K562 (cell line): ENCODE measurements at regions not wholly inside any gene's neighbourhood (a gene's known extent, or its start where the extent isn't known, plus 50 kb on each side); places are given as distances from the start of the nearest gene placed in this dataset.

Experiments
- ATAC-seq: fragments of 200-7000 bp; cut with Tn5 transposase; 3 replicates; pipeline ENCODE4 v1.9.1; 2020; ENCODE audit warnings: moderate library complexity
- BruUV-seq: library from RNA; stranded (reverse); fragments of 400-500 nt; replicated peaks from 2 replicates; lab custom pipeline; 2021; lab: Mats Ljungman, UMichigan
- CTCF ChIA-PET: fragments of 300-600 bp; formaldehyde crosslinking; extraction: SDS; loops from one replicate; lab custom pipeline; 2021; ENCODE audit warnings: low intra/inter-chr PET ratio; lab: Yijun Ruan, JAX
- POLR2A ChIA-PET: fragments of 300-600, 350-650 bp; sonication (Branson Sonifier 250); formaldehyde crosslinking; extraction: SDS; loops from one replicate; lab custom pipeline; 2021; ENCODE audit warnings: antibody characterized with exemption, inconsistent platforms; lab: Yijun Ruan, JAX
- DNase-seq, 4 experiments: peaks; one replicate each; pipeline versions ENCODE4 v3.0.0 to v3.0.0-alpha.2; 2011 to 2018; ENCODE audit warnings: low spot score in 3 of 4, mixed read lengths in 3 of 4; ENCODE audit errors: extremely low read depth in 1 of 4
- FAIRE-seq: peaks from 2 replicates; lab custom pipeline; 2011; peaks lifted over from hg19 to GRCh38; lab: Jason Lieb, UNC
- H2AFZ ChIP-seq: 2 replicates; pipeline ENCODE4 v1.6.0; 2011; ENCODE audit warnings: low read depth, low read length, control low read depth, inconsistent platforms
- H3K27ac ChIP-seq: fragments of 200-600 bp; 3 replicates; pipeline ENCODE4 v1.8.0; 2011; ENCODE audit warnings: low read depth, mild to moderate bottlenecking, control low read depth, inconsistent platforms, low read length, moderate library complexity, mixed read lengths; ENCODE audit errors: extremely low read depth
- H3K27me3 ChIP-seq, 2 experiments: fragments of 300-600 bp in 1 of 2; 2 replicates in 1 of 2; 3 replicates in 1 of 2; pipeline versions ENCODE4 v1.6.0 to v1.8.0; 2011; ENCODE audit warnings: inconsistent platforms in 2 of 2, low read length in 2 of 2, mild to moderate bottlenecking in 1 of 2, mixed read lengths in 1 of 2, moderate library complexity in 1 of 2; ENCODE audit not compliant: control insufficient read depth in 2 of 2, insufficient read depth in 2 of 2
- H3K36me3 ChIP-seq: fragments of 300-600 bp; 3 replicates; pipeline ENCODE4 v1.8.0; 2011; ENCODE audit warnings: mild to moderate bottlenecking, low read length, inconsistent platforms; ENCODE audit not compliant: control insufficient read depth, insufficient read depth
- H3K4me1 ChIP-seq, 2 experiments: fragments of 200-600 bp in 1 of 2; replicated peaks in 1 of 2; 2 replicates in 1 of 2; 3 replicates in 1 of 2; pipeline versions ENCODE4 v1.5.1 to v1.8.0; 2011; ENCODE audit warnings: inconsistent platforms in 2 of 2, low read length in 2 of 2, mild to moderate bottlenecking in 1 of 2, mixed read lengths in 1 of 2, moderate library complexity in 1 of 2; ENCODE audit not compliant: control insufficient read depth in 2 of 2, insufficient read depth in 2 of 2
- H3K4me2 ChIP-seq: 2 replicates; pipeline ENCODE4 v1.6.1; 2011; ENCODE audit warnings: low read length, control low read depth, inconsistent platforms, mixed read lengths; ENCODE audit not compliant: insufficient read depth
- H3K4me3 ChIP-seq: fragments of 200-600 bp; sonication (generic), shearing (Covaris generic); 2 replicates; pipeline ENCODE4 v1.5.1; 2016; ENCODE audit warnings: control low read depth, inconsistent platforms
- H3K79me2 ChIP-seq: fragments of 200-600 bp; 3 replicates; pipeline ENCODE4 v1.8.0; 2011; ENCODE audit warnings: low read length, inconsistent platforms; ENCODE audit not compliant: control insufficient read depth, insufficient read depth
- H3K9ac ChIP-seq, 2 experiments: 2 replicates each; pipeline versions ENCODE4 v1.6.0 to v1.6.1; 2011; ENCODE audit warnings: low read depth in 2 of 2, low read length in 2 of 2, control low read depth in 1 of 2, inconsistent platforms in 1 of 2, mild to moderate bottlenecking in 1 of 2, mixed read lengths in 1 of 2; ENCODE audit not compliant: insufficient read depth in 1 of 2
- H3K9me1 ChIP-seq: one replicate; pipeline ENCODE4 v1.6.0; 2011; ENCODE audit warnings: inconsistent platforms, mild to moderate bottlenecking, low read length, moderate library complexity; ENCODE audit not compliant: control insufficient read depth, insufficient read depth
- H3K9me3 ChIP-seq: replicated peaks from 2 replicates; pipeline ENCODE4 v1.5.1; 2011; ENCODE audit warnings: low read depth, low read length, inconsistent platforms; ENCODE audit not compliant: control insufficient read depth, insufficient read depth
- H4K20me1 ChIP-seq: replicated peaks from 2 replicates; pipeline ENCODE4 v1.6.1; 2011; ENCODE audit warnings: low read length, inconsistent platforms, mixed read lengths; ENCODE audit not compliant: control insufficient read depth, insufficient read depth
- CREB1 ChIP-seq, 2 experiments: sonication (generic) in 1 of 2; formaldehyde crosslinking in 1 of 2; IDR thresholded peaks; 2 replicates each; pipeline versions ENCODE4 v1.6.1 to v1.8.0; 2012 to 2022; ENCODE audit warnings: inconsistent platforms in 1 of 2, mild to moderate bottlenecking in 1 of 2, missing genetic modification reagents in 1 of 2, moderate library complexity in 1 of 2
- MAFK ChIP-seq: IDR thresholded peaks from 2 replicates; pipeline ENCODE4 v1.6.1; 2011; ENCODE audit warnings: low read length, improper control_type of control experiment
- RERE ChIP-seq: sonication (generic); formaldehyde crosslinking; IDR thresholded peaks from 2 replicates; pipeline ENCODE4 v1.8.0; 2023; ENCODE audit warnings: missing genetic modification reagents, mild to moderate bottlenecking, borderline replicate concordance
- SETDB1 ChIP-seq: IDR thresholded peaks from one replicate; pipeline ENCODE4 v1.6.1; 2012; ENCODE audit warnings: low read length, control low read depth, inconsistent platforms
- SUPT5H ChIP-seq: fragments of 450-650 bp; IDR thresholded peaks from 2 replicates; pipeline ENCODE4 v1.6.1; 2016
- TRIM28 ChIP-seq: fragments of 450-650 bp; IDR thresholded peaks from 2 replicates; pipeline ENCODE4 v1.6.1; 2017
- YBX1 ChIP-seq: fragments of 450-650 bp; IDR thresholded peaks from 2 replicates; pipeline ENCODE4 v1.7.1; 2016; ENCODE audit warnings: mild to moderate bottlenecking
- ZBTB12 ChIP-seq: fragments of 250-450 bp; sonication (Bioruptor Pico); IDR thresholded peaks from 2 replicates; pipeline ENCODE4 v1.4.0; 2020
- WGBS: fragments of 100-300 bp; shearing (Covaris generic); methylation state at CpG from one replicate; pipeline ENCODE4 v1.1.6; 2016; ENCODE audit warnings: low coverage, mixed read lengths; ENCODE audit not compliant: insufficient coverage; ENCODE audit errors: missing lambda C conversion rate; 5-methylcytosine and 5-hydroxymethylcytosine counted together
- in situ Hi-C: fragments of 300-500 bp; cut with MboI; formaldehyde crosslinking; loops from 4 replicates; pipeline ENCODE4 v1.15.0; 2018; ENCODE audit warnings: inconsistent platforms, mixed read lengths
- intact Hi-C: fragments of 100-400 bp; cut with micrococcal nuclease; formaldehyde crosslinking; loops from 2 replicates; pipeline ENCODE4 v1.14.2; 2022
- TF ChIP-seq, protein P1 (sequence below): fragments of 450-650 bp; IDR thresholded peaks from 2 replicates; pipeline ENCODE4 v1.6.1; 2017; ENCODE audit warnings: antibody characterized with exemption, mild to moderate bottlenecking

DNA sequence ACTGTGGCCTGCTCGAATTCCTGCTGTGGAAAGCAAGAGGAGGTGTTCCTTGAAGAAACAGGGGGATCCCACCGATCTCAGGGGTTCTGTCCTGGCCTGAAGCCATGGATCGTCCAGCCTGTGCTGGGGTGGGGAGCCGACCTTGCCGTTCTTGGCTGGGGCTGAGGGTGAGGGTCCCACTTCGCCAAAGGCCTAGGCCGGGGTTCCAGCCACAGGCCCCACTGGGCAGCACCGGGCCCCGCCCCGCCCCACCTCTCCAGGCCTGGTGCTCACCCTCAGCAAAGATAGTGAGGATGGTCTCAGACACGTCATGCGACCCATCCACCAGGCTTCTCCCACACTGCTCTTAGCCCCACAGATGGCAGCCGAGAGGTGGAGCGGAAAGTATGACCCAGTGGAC lies 51.4 kb upstream of the ZNF716 start (continued):
- TF ChIP-seq, protein P1, sequence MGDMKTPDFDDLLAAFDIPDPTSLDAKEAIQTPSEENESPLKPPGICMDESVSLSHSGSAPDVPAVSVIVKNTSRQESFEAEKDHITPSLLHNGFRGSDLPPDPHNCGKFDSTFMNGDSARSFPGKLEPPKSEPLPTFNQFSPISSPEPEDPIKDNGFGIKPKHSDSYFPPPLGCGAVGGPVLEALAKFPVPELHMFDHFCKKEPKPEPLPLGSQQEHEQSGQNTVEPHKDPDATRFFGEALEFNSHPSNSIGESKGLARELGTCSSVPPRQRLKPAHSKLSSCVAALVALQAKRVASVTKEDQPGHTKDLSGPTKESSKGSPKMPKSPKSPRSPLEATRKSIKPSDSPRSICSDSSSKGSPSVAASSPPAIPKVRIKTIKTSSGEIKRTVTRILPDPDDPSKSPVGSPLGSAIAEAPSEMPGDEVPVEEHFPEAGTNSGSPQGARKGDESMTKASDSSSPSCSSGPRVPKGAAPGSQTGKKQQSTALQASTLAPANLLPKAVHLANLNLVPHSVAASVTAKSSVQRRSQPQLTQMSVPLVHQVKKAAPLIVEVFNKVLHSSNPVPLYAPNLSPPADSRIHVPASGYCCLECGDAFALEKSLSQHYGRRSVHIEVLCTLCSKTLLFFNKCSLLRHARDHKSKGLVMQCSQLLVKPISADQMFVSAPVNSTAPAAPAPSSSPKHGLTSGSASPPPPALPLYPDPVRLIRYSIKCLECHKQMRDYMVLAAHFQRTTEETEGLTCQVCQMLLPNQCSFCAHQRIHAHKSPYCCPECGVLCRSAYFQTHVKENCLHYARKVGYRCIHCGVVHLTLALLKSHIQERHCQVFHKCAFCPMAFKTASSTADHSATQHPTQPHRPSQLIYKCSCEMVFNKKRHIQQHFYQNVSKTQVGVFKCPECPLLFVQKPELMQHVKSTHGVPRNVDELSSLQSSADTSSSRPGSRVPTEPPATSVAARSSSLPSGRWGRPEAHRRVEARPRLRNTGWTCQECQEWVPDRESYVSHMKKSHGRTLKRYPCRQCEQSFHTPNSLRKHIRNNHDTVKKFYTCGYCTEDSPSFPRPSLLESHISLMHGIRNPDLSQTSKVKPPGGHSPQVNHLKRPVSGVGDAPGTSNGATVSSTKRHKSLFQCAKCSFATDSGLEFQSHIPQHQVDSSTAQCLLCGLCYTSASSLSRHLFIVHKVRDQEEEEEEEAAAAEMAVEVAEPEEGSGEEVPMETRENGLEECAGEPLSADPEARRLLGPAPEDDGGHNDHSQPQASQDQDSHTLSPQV: no peak
- no peak for TF ChIP-seq SETDB1
- no peak for TF ChIP-seq YBX1
- no peak for TF ChIP-seq ZBTB12 (CRISPR knock-in tag)
- TF ChIP-seq, all 486 proteins: peak for 0

DNA sequence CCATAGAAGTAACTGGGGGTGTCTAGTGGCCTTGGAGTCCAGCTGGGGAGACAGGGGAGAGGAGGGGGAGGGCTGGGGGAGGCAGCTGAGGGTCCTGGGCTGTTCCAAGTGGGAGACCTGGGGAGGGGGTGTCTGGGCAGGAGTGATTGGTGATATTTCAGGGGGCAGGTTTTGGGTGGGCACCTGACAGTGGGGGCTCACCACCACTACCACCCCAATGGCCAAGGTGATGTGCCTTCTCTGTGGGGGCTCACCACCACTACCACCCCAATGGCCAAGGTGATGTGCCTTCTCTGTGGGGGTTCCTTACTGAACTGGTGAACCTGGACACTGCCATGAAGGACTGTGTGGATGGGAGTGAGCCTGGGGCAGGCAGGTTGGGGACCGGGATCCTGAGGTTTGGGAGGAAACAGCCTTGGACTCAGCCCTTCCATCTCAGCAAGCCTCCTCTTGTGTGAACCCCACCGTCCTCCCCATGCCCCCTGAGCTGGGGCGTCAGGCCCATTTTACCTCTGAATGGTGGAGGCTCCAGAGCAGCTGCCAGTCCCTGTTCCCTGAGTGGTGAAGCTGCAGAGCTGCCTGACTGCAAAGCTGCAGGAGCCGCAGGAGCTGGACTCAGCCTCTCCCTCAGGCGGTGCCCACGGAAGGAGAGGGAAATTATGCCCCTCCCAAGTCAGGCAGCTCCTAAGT lies 50.6 kb upstream of the ZNF716 start:
- 0% methylated on average over 5 of the region's 6 CpGs for WGBS
- H3K4me3 ChIP-seq: no peak overlapping the region
- DNase-seq (no peak), ATAC-seq (no peak), FAIRE-seq (no peak)
- no peaks in the 10 kb centered on the region for H4K20me1 ChIP-seq
- no peak overlapping the region for H3K9ac ChIP-seq
- no peaks in the 10 kb centered on the region for H3K79me2 ChIP-seq
- no peaks in the 10 kb centered on the region for H3K4me1 ChIP-seq
- intact Hi-C loops: no loop called here
- CTCF ChIA-PET: no interaction called here
- in situ Hi-C loops: no loop called here
- no peak overlapping the region for H3K27ac ChIP-seq
- no peaks in the 10 kb centered on the region for H3K9me3 ChIP-seq
- POLR2A ChIA-PET: no interaction called here
- BruUV-seq: no TSS peak
- H3K4me2 ChIP-seq: no peak overlapping the region
- no peak overlapping the region for H2AFZ ChIP-seq
- H3K36me3 ChIP-seq: no peaks in the 10 kb centered on the region
- no peaks in the 10 kb centered on the region for H3K27me3 ChIP-seq
- no peaks in the 10 kb centered on the region for H3K9me1 ChIP-seq
- no peak for TF ChIP-seq CREB1 (IDR thresholded peaks at IDR 0.05)
- no peak for TF ChIP-seq CREB1 (CRISPR knock-in tag; IDR thresholded peaks at IDR 0.05)
- TF ChIP-seq RERE: no peak
- no peak for TF ChIP-seq MAFK
- no peak for TF ChIP-seq TRIM28
- TF ChIP-seq SUPT5H: no peak
